ENCODE measurements at regions not wholly inside any gene's neighbourhood (a gene's known extent, or its start where the extent isn't known, plus 50 kb on each side); places are given as distances from the start of the nearest gene placed in this dataset.

DNA sequence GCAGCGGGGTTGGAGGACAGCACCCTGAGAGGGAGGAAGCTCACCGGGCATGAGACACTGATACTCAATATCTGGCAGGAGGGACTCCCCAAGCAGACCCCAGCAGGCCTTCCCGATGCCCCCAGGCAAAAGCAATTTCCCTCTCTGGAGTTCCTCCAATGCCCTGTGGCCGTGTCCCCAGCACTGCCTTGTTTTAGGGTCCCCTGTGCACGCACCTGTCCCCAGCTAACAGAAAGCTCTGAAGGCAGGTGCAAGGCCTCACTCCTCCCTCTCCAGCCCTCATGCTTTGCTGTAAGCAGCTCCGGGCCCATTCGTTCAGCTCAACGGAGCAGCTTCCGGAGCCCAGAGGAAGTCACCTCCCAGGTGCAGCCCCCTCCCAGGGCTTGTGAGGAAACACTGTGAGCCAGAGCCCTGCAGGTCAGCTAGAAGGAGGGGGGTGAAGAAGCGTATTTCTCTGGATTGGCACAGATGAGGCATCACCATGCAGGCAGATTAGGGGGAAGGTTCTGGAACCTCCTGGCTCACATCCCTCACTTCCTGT lies 50.3 kb upstream of the ID2 start:
- ChIA-PET POLR2A (interaction anchor here (3.6 kb wide), 1 partner anchor 50 kb away, joined by 40 read pairs; the partner anchor contains the start of gene ID2), CTCF (interaction anchor here (0.6 to 1.6 kb wide), 8 partner anchors 10 to 1204 kb away, joined by 3 to 5 read pairs (median 3); no protein-coding TSS in a partner anchor)
- no peak for DNase-seq (ENCODE audit: low read depth in 1 of 2, low spot score in 1 of 2)
- peaks cover 92% of the 10 kb centered on the region for H3K4me1 ChIP-seq
- H3K4me3 ChIP-seq: no peak overlapping the region
- no peaks in the 10 kb centered on the region for H3K9me3 ChIP-seq
- H3K4me2 ChIP-seq: no peak overlapping the region; the same call in 2 of the 3 replicates
- TF ChIP-seq EP300 (IDR thresholded peaks at IDR 0.05): no peak
- TF ChIP-seq FOSB (CRISPR knock-in tag; IDR thresholded peaks at IDR 0.05): no peak
- TF ChIP-seq ZNF302 (CRISPR knock-in tag; IDR thresholded peaks at IDR 0.05): no peak
- no peak for TF ChIP-seq ZSCAN20 (CRISPR knock-in tag; IDR thresholded peaks at IDR 0.05)
- no peak for TF ChIP-seq SMC3 (IDR thresholded peaks at IDR 0.05)
- no peak for TF ChIP-seq CBX2 (IDR thresholded peaks at IDR 0.05; ENCODE audit: borderline replicate concordance, low read depth)
- TF ChIP-seq, protein P1, sequence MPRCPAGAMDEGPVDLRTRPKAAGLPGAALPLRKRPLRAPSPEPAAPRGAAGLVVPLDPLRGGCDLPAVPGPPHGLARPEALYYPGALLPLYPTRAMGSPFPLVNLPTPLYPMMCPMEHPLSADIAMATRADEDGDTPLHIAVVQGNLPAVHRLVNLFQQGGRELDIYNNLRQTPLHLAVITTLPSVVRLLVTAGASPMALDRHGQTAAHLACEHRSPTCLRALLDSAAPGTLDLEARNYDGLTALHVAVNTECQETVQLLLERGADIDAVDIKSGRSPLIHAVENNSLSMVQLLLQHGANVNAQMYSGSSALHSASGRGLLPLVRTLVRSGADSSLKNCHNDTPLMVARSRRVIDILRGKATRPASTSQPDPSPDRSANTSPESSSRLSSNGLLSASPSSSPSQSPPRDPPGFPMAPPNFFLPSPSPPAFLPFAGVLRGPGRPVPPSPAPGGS (IDR thresholded peaks at IDR 0.05): no peak
- TF ChIP-seq TFCP2L1 (CRISPR knock-in tag; IDR thresholded peaks at IDR 0.05): no peak
- TF ChIP-seq HOXB5 (CRISPR knock-in tag; IDR thresholded peaks at IDR 0.05): no peak
- no peak for TF ChIP-seq RARB (CRISPR knock-in tag; IDR thresholded peaks at IDR 0.05)
- TF ChIP-seq NFE2L2 (conservative IDR thresholded peaks at IDR 0.05; ENCODE audit: low read length): no peak
- no peak for TF ChIP-seq KDM1A (IDR thresholded peaks at IDR 0.05; ENCODE audit: low read depth)
- TF ChIP-seq, protein P2, sequence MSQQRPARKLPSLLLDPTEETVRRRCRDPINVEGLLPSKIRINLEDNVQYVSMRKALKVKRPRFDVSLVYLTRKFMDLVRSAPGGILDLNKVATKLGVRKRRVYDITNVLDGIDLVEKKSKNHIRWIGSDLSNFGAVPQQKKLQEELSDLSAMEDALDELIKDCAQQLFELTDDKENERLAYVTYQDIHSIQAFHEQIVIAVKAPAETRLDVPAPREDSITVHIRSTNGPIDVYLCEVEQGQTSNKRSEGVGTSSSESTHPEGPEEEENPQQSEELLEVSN (IDR thresholded peaks at IDR 0.05; ENCODE audit: borderline replicate concordance, low read depth): no peak
- TF ChIP-seq PHF8 (IDR thresholded peaks at IDR 0.05; ENCODE audit: borderline replicate concordance, low read depth): no peak
- TF ChIP-seq HEYL (CRISPR knock-in tag; IDR thresholded peaks at IDR 0.05): no peak
- FAIRE-seq: no peak
- ATAC-seq: no peak
- WGBS (ENCODE audit: missing lambda C conversion rate): 95% methylated on average over 10 of the region's 10 CpGs
- peak overlapping the region; percentile 92 to 94 for H3K27ac ChIP-seq

Small RNA genes lying in the stretch of these regions (small RNA-seq; reads per million reads assigned to genes)
- gene AC092580.3 (0 reads per million in 6 experiments), gene RNU6ATAC37P (0 reads per million in 6 experiments), gene SNRPEP5 (0 reads per million in 6 experiments)
